HCT116 (cell line): ENCODE measurements at regions not wholly inside any gene's neighbourhood (a gene's known extent, or its start where the extent isn't known, plus 50 kb on each side); places are given as distances from the start of the nearest gene placed in this dataset.

Experiments used
- ATAC-seq: fragments of 200-7000 bp; cut with Tn5 transposase; 2 replicates; pipeline ENCODE4 v1.9.1; 2020; ENCODE audit warnings: mild to moderate bottlenecking, moderate library complexity
- BruUV-seq: library from RNA; stranded (reverse); fragments of 400-500 nt; replicated peaks from 2 replicates; lab custom pipeline; 2021; lab: Mats Ljungman, UMichigan
- CTCF ChIA-PET: fragments of 300-600 bp; sonication (Branson Sonifier 250); formaldehyde crosslinking; loops from one replicate; lab custom pipeline; 2021; ENCODE audit warnings: antibody characterized with exemption; lab: Charles Lee
- POLR2A ChIA-PET: fragments of 300-600, 350-600 bp; sonication (Branson Sonifier 250); formaldehyde crosslinking; loops from one replicate; lab custom pipeline; 2021; ENCODE audit warnings: antibody characterized with exemption; lab: Charles Lee
- RAD21 ChIA-PET, 2 experiments: fragments of 300-600 bp; sonication (Branson Sonifier 250); formaldehyde crosslinking; loops; one replicate each; lab custom pipeline; 2023; ENCODE audit warnings: low total read pairs in 2 of 2; ENCODE audit not compliant: uncharacterized antibody in 2 of 2, unreplicated experiment in 2 of 2, low non-redundant PET in 1 of 2; lab: Charles Lee
- DNase-seq: peaks from one replicate; pipeline ENCODE4 v3.0.0-alpha.2; 2010; ENCODE audit warnings: low read depth, low spot score
- H2AFZ ChIP-seq: fragments of 200-600 bp; shearing (Covaris generic), sonication (generic); 2 replicates; pipeline ENCODE4 v1.6.1; 2017; ENCODE audit warnings: low read depth, mixed run types, mixed read lengths, antibody characterized with exemption, low read length; ENCODE audit not compliant: poor library complexity, severe bottlenecking
- H3K27ac ChIP-seq: 2 replicates; pipeline ENCODE4 v1.5.1; 2012; ENCODE audit warnings: low read depth, low read length
- H3K27me3 ChIP-seq: fragments of 200-600 bp; sonication (generic); 2 replicates; pipeline ENCODE4 v1.6.1; 2016; ENCODE audit warnings: mixed run types, low read length, mixed read lengths; ENCODE audit not compliant: insufficient read depth
- H3K36me3 ChIP-seq, 2 experiments: fragments of 200-500 bp in 1 of 2; fragments of 200-600 bp in 1 of 2; sonication (Bioruptor generic) in 1 of 2; sonication (generic) in 1 of 2; 2 replicates each; pipeline versions ENCODE4 v1.5.1 to v1.6.1; 2014 to 2016; ENCODE audit warnings: low read length in 2 of 2, inconsistent platforms in 1 of 2, mixed read lengths in 1 of 2, mixed run types in 1 of 2; ENCODE audit not compliant: insufficient read depth in 2 of 2, control insufficient read depth in 1 of 2
- H3K4me1 ChIP-seq, 2 experiments: fragments of 200-600 bp in 1 of 2; sonication (generic) in 1 of 2; 2 replicates each; pipeline versions ENCODE4 v1.5.1 to v1.6.1; 2012 to 2017; ENCODE audit warnings: low read length in 2 of 2, inconsistent platforms in 1 of 2, mild to moderate bottlenecking in 1 of 2, mixed read lengths in 1 of 2, mixed run types in 1 of 2, moderate library complexity in 1 of 2; ENCODE audit not compliant: insufficient read depth in 2 of 2, control insufficient read depth in 1 of 2
- H3K4me2 ChIP-seq: fragments of 200-600 bp; sonication (generic); 2 replicates; pipeline ENCODE4 v1.6.1; 2017; ENCODE audit warnings: mixed run types, low read length, mixed read lengths
- H3K4me3 ChIP-seq, 2 experiments: fragments of 200-600 bp in 1 of 2; sonication (generic) in 1 of 2; replicated peaks in 1 of 2; 2 replicates each; pipeline ENCODE4 v1.5.1; 2011 to 2016; ENCODE audit warnings: low read length in 2 of 2, control low read depth in 1 of 2, low read depth in 1 of 2, mild to moderate bottlenecking in 1 of 2, mixed read lengths in 1 of 2, mixed run types in 1 of 2
- H3K79me2 ChIP-seq: fragments of 200-600 bp; sonication (generic); 2 replicates; pipeline ENCODE4 v1.6.1; 2017; ENCODE audit warnings: mild to moderate bottlenecking, mixed run types, low read length, moderate library complexity, mixed read lengths; ENCODE audit not compliant: insufficient read depth
- H3K9ac ChIP-seq: fragments of 200-600 bp; sonication (generic); 2 replicates; pipeline ENCODE4 v1.6.1; 2016; ENCODE audit warnings: low read length, mixed read lengths
- H3K9me2 ChIP-seq: fragments of 200-600 bp; sonication (generic), shearing (Covaris generic); 2 replicates; pipeline ENCODE4 v1.6.1; 2017; ENCODE audit warnings: mixed run types, mild to moderate bottlenecking, moderate library complexity; ENCODE audit not compliant: insufficient read depth
- H3K9me3 ChIP-seq, 2 experiments: fragments of 200-500 bp in 1 of 2; fragments of 200-600 bp in 1 of 2; sonication (Bioruptor generic) in 1 of 2; sonication (generic) in 1 of 2; 2 replicates each; pipeline ENCODE4 v1.6.1; 2014 to 2017; ENCODE audit warnings: low read length in 2 of 2, mixed read lengths in 2 of 2, inconsistent platforms in 1 of 2, low read depth in 1 of 2, mild to moderate bottlenecking in 1 of 2, mixed run types in 1 of 2, moderate library complexity in 1 of 2; ENCODE audit not compliant: control insufficient read depth in 1 of 2, insufficient read depth in 1 of 2
- H4K20me1 ChIP-seq: fragments of 200-600 bp; sonication (generic), shearing (Covaris generic); 2 replicates; pipeline ENCODE4 v1.6.1; 2017; ENCODE audit warnings: mixed run types, mild to moderate bottlenecking, moderate library complexity; ENCODE audit not compliant: insufficient read depth
- CBX3 ChIP-seq: IDR thresholded peaks from 2 replicates; pipeline ENCODE4 v1.6.1; 2012; ENCODE audit warnings: low read depth
- EZH2phosphoT487 ChIP-seq: fragments of 200-600 bp; IDR thresholded peaks from 2 replicates; pipeline ENCODE4 v1.6.1; 2018; ENCODE audit warnings: antibody characterized with exemption, borderline replicate concordance
- MAX ChIP-seq: IDR thresholded peaks from 2 replicates; pipeline ENCODE4 v1.6.1; 2012
- POLR2AphosphoS5 ChIP-seq: IDR thresholded peaks from 2 replicates; pipeline ENCODE4 v1.6.1; 2011; ENCODE audit warnings: mild to moderate bottlenecking, low read depth, low read length, moderate library complexity
- SRF ChIP-seq: IDR thresholded peaks from 2 replicates; pipeline ENCODE4 v1.6.1; 2012; ENCODE audit warnings: low read depth
- TCF7L2 ChIP-seq: IDR thresholded peaks from 2 replicates; pipeline ENCODE4 v1.7.0; 2011; ENCODE audit warnings: borderline replicate concordance, inconsistent platforms; ENCODE audit not compliant: insufficient read depth, insufficient read length; ENCODE audit errors: extremely low read depth
- ZBTB33 ChIP-seq: IDR thresholded peaks from 2 replicates; pipeline ENCODE4 v1.6.1; 2011; ENCODE audit warnings: mild to moderate bottlenecking, low read length, moderate library complexity; ENCODE audit not compliant: insufficient replicate concordance; ENCODE audit errors: extremely low read depth
- ZFX ChIP-seq: fragments of 450-650 bp; IDR thresholded peaks from 2 replicates; pipeline ENCODE4 v1.6.1; 2017
- intact Hi-C: fragments of 100-400 bp; cut with micrococcal nuclease; formaldehyde crosslinking; loops from 2 replicates; pipeline ENCODE4 v1.10.0; 2022
- TF ChIP-seq, protein P1 (sequence below), 3 experiments: fragments of 200-600 bp in 1 of 3; sonication (generic) in 1 of 3; IDR thresholded peaks in 2 of 3; conservative IDR thresholded peaks in 1 of 3; 2 replicates each; pipeline ENCODE4 v1.5.1; 2012 to 2017; ENCODE audit warnings: low read depth in 2 of 3, low read length in 2 of 3, antibody characterized with exemption in 1 of 3, borderline replicate concordance in 1 of 3, control low read depth in 1 of 3, mild to moderate bottlenecking in 1 of 3, mixed read lengths in 1 of 3, mixed run types in 1 of 3, moderate library complexity in 1 of 3; ENCODE audit not compliant: insufficient read depth in 1 of 3

DNA sequence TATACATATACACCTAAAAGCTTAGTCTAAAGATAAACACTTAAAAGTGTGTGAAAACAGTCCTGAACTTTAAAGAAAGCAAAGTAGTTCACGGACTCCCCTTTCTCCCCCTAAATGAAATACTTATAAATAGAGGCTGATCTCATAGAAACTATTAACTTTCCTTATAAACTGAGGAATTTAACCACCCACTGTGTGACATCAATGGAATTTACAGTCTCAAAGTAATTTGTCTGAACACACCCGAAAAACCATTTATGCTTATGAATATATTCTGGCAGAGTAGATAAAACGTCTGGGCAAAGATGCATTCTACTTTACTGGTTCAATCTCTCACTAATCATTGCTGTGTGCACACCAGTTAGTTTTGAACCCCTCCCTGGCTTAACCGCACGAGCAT is 181.8 kb upstream of the DGKB start (continued):
- TF ChIP-seq MAX (no peak), CBX3 (no peak), SRF (no peak)

- no peak for DNase-seq
- ChIA-PET RAD21 (no interaction called here), CTCF (no interaction called here), POLR2A (no interaction called here)
- H3K27me3 ChIP-seq: no peaks in the 10 kb centered on the region
- H3K36me3 ChIP-seq: no peaks in the 10 kb centered on the region
- no peak for ATAC-seq
- H3K4me2 ChIP-seq: no peak overlapping the region
- no peak overlapping the region for H3K9ac ChIP-seq
- no peaks in the 10 kb centered on the region for H3K79me2 ChIP-seq
- H3K4me3 ChIP-seq: no peak overlapping the region
- H3K27ac ChIP-seq: no peak overlapping the region
- TF ChIP-seq POLR2AphosphoS5: no peak
- TF ChIP-seq, protein P1, sequence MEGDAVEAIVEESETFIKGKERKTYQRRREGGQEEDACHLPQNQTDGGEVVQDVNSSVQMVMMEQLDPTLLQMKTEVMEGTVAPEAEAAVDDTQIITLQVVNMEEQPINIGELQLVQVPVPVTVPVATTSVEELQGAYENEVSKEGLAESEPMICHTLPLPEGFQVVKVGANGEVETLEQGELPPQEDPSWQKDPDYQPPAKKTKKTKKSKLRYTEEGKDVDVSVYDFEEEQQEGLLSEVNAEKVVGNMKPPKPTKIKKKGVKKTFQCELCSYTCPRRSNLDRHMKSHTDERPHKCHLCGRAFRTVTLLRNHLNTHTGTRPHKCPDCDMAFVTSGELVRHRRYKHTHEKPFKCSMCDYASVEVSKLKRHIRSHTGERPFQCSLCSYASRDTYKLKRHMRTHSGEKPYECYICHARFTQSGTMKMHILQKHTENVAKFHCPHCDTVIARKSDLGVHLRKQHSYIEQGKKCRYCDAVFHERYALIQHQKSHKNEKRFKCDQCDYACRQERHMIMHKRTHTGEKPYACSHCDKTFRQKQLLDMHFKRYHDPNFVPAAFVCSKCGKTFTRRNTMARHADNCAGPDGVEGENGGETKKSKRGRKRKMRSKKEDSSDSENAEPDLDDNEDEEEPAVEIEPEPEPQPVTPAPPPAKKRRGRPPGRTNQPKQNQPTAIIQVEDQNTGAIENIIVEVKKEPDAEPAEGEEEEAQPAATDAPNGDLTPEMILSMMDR (IDR thresholded peaks at IDR 0.05 in 2 of 3, conservative IDR thresholded peaks at IDR 0.05 in 1 of 3; ENCODE audit: borderline replicate concordance in 1 of 3, insufficient read depth in 1 of 3, low read depth in 2 of 3, low read length in 2 of 3): no peak
- no peak for TF ChIP-seq ZFX
- no peak for TF ChIP-seq EZH2phosphoT487
- TF ChIP-seq CBX3: no peak
- TF ChIP-seq ZBTB33: no peak
- TF ChIP-seq TCF7L2: no peak
- H4K20me1 ChIP-seq: no peaks in the 10 kb centered on the region
- BruUV-seq: no TSS peak
- no peaks in the 10 kb centered on the region for H3K9me3 ChIP-seq
- peaks cover 0 to 6% of the 10 kb centered on the region in 2 experiments; a peak in 2 of 4 replicates for H3K4me1 ChIP-seq
- no peak overlapping the region for H2AFZ ChIP-seq
- intact Hi-C loops: no loop called here
- no peaks in the 10 kb centered on the region for H3K9me2 ChIP-seq
Measured at GRCh38 chr7:15081891-15082290, 179.3 kb upstream of the DGKB start.
